ENCODE measurements at regions not wholly inside any gene's neighbourhood (a gene's known extent, or its start where the extent isn't known, plus 50 kb on each side); places are given as distances from the start of the nearest gene placed in this dataset.

GRCh38 chr4:25535278-25535677 lies 120.4 kb upstream of the SLC34A2 start:
- CTCF ChIA-PET = no interaction called here
- no peak overlapping the region for H3K27ac ChIP-seq (ENCODE audit: low read depth, low read length)
- ATAC-seq = no peak
- no peak overlapping the region for H2AFZ ChIP-seq (ENCODE audit: low read depth, low read length, poor library complexity, severe bottlenecking)
- no peaks in the 10 kb centered on the region for H3K79me2 ChIP-seq (ENCODE audit: insufficient read depth, low read length)
- no peak overlapping the region for H3K4me3 ChIP-seq (replicated peaks in 1 of 2; ENCODE audit: low read depth in 1 of 2, low read length in 2 of 2)
- H4K20me1 ChIP-seq (ENCODE audit: insufficient read depth) = no peaks in the 10 kb centered on the region
- no peaks in the 10 kb centered on the region for H3K9me2 ChIP-seq (ENCODE audit: insufficient read depth)
- DNase-seq (ENCODE audit: low read depth, low spot score) = no peak
- POLR2A ChIA-PET = no interaction called here
- TF ChIP-seq YY1 (IDR thresholded peaks at IDR 0.05; ENCODE audit: extremely low read depth, insufficient replicate concordance, low read depth, low read length) = no peak
- TF ChIP-seq JUND (IDR thresholded peaks at IDR 0.05) = no peak
- no peak for TF ChIP-seq ZBTB33 (IDR thresholded peaks at IDR 0.05; ENCODE audit: extremely low read depth, insufficient replicate concordance, low read length)
- TF ChIP-seq ELF1 (IDR thresholded peaks at IDR 0.05; ENCODE audit: borderline replicate concordance, low read depth) = no peak
- TF ChIP-seq POLR2A (IDR thresholded peaks at IDR 0.05; ENCODE audit: borderline replicate concordance, extremely low read depth, insufficient read depth, insufficient read length) = no peak
- TF ChIP-seq, protein P1, sequence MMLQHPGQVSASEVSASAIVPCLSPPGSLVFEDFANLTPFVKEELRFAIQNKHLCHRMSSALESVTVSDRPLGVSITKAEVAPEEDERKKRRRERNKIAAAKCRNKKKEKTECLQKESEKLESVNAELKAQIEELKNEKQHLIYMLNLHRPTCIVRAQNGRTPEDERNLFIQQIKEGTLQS (IDR thresholded peaks at IDR 0.05) = no peak
- no peak for TF ChIP-seq FOSL1 (IDR thresholded peaks at IDR 0.05; ENCODE audit: low read depth)
- TF ChIP-seq, protein P2, sequence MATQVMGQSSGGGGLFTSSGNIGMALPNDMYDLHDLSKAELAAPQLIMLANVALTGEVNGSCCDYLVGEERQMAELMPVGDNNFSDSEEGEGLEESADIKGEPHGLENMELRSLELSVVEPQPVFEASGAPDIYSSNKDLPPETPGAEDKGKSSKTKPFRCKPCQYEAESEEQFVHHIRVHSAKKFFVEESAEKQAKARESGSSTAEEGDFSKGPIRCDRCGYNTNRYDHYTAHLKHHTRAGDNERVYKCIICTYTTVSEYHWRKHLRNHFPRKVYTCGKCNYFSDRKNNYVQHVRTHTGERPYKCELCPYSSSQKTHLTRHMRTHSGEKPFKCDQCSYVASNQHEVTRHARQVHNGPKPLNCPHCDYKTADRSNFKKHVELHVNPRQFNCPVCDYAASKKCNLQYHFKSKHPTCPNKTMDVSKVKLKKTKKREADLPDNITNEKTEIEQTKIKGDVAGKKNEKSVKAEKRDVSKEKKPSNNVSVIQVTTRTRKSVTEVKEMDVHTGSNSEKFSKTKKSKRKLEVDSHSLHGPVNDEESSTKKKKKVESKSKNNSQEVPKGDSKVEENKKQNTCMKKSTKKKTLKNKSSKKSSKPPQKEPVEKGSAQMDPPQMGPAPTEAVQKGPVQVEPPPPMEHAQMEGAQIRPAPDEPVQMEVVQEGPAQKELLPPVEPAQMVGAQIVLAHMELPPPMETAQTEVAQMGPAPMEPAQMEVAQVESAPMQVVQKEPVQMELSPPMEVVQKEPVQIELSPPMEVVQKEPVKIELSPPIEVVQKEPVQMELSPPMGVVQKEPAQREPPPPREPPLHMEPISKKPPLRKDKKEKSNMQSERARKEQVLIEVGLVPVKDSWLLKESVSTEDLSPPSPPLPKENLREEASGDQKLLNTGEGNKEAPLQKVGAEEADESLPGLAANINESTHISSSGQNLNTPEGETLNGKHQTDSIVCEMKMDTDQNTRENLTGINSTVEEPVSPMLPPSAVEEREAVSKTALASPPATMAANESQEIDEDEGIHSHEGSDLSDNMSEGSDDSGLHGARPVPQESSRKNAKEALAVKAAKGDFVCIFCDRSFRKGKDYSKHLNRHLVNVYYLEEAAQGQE (IDR thresholded peaks at IDR 0.05; ENCODE audit: low read depth) = no peak
- TF ChIP-seq CEBPB (IDR thresholded peaks at IDR 0.05; ENCODE audit: low read depth) = no peak
- TF ChIP-seq TCF7L2 (IDR thresholded peaks at IDR 0.05; ENCODE audit: borderline replicate concordance, extremely low read depth, insufficient read depth, insufficient read length) = no peak
- no peak for TF ChIP-seq EZH2 (IDR thresholded peaks at IDR 0.05)
- TF ChIP-seq SRF (IDR thresholded peaks at IDR 0.05; ENCODE audit: low read depth) = no peak
- no peak overlapping the region for H3K9ac ChIP-seq (ENCODE audit: low read length)
- BruUV-seq (replicated peaks) = no TSS peak
- H3K36me3 ChIP-seq (ENCODE audit: control insufficient read depth in 1 of 2, insufficient read depth in 2 of 2, low read length in 2 of 2) = no peaks in the 10 kb centered on the region
- intact Hi-C loops (cut with micrococcal nuclease) = no loop called here
- no peak overlapping the region for H3K4me2 ChIP-seq (ENCODE audit: low read length)
- H3K27me3 ChIP-seq (ENCODE audit: insufficient read depth, low read length) = no peaks in the 10 kb centered on the region
- H3K9me3 ChIP-seq (ENCODE audit: control insufficient read depth in 1 of 2, insufficient read depth in 1 of 2, low read depth in 1 of 2, low read length in 2 of 2) = no peaks in the 10 kb centered on the region
- RAD21 ChIA-PET (ENCODE audit: low non-redundant PET in 1 of 2, low total read pairs in 2 of 2, uncharacterized antibody in 2 of 2, unreplicated experiment in 2 of 2) = no interaction called here
- H3K4me1 ChIP-seq (ENCODE audit: control insufficient read depth in 1 of 2, insufficient read depth in 2 of 2, low read length in 2 of 2) = peaks cover 0 to 4% of the 10 kb centered on the region in 2 experiments; a peak in 1 of 4 replicates
